Skeletal muscle cell (primary cell): ENCODE measurements at regions not wholly inside any gene's neighbourhood (a gene's known extent, or its start where the extent isn't known, plus 50 kb on each side); places are given as distances from the start of the nearest gene placed in this dataset.
"Not testable (repeated sequence)": the region's sequence is repeated elsewhere in the genome, so short reads cannot be mapped to it uniquely, and the experiment has no call there.

Source experiments
- DNase-seq: peaks from one replicate; pipeline ENCODE4 v3.0.0-alpha.2; 2010; ENCODE audit warnings: low read depth
- H3K4me3 ChIP-seq: 2 replicates; pipeline ENCODE4 v1.5.1; 2011; ENCODE audit warnings: low read depth, mild to moderate bottlenecking, control low read depth, low read length, moderate library complexity

DNA sequence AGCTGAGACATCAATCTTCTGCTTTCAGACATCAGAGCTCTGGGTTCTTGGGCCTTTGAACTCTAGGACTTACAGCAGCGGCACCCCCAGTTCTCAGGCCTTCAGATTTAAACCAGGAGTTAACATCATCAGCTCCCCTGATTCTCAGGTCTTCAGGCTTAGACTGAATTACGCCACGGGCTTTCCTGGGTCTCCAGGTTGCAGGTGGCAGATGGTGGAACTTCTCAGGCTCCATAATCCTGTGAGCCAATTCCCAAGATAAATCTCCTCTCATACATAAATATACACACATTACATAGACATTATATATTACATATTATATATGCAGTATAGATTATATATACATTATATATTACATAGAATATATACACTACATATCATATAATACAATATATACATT is 408.9 kb upstream of the AUTS2 start:
- no peak for DNase-seq

DNA sequence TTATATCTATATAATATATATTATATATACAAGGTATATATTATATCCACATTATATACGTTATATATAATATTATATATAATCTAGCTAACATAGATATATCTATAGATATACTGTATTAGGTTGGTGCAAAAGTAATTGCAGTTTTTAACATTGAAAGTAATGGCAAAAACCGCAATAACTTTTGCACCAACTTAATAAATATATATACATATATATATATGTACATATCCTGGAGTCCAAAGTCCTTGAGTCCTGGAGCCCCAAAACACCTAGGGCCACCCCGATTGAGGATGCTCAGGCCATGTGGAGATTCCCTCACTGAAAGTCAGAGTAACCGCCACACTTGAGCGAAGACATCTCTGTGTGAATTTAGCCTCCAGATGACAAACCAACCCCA is 408.2 kb upstream of the AUTS2 start:
- H3K4me3 ChIP-seq, result no peak overlapping the region
- DNase-seq, result no peak

More for the DNA sequence above, 408.9 kb upstream of the AUTS2 start:
- no peak overlapping the region for H3K4me3 ChIP-seq

DNA sequence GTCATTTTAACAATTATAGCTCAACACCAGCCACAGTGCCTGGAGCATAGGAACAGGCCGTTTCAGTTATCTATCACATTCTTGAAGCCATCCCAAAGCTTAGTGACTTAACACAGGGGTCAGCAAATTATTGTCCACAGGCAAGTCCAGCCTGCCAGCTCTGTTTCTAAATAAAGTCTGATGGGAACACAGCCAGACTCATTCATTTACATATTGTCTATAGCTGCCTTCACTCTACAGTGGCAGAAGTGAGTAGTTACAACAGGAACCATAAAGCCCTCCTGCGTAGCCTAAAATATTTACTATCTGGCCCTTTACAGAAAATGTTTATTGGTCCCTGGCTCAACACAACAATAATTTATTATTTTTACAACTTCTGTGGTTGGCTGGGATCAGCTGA is 407.5 kb upstream of the AUTS2 start:
- H3K4me3 ChIP-seq, result no peak overlapping the region
- no peak for DNase-seq

DNA sequence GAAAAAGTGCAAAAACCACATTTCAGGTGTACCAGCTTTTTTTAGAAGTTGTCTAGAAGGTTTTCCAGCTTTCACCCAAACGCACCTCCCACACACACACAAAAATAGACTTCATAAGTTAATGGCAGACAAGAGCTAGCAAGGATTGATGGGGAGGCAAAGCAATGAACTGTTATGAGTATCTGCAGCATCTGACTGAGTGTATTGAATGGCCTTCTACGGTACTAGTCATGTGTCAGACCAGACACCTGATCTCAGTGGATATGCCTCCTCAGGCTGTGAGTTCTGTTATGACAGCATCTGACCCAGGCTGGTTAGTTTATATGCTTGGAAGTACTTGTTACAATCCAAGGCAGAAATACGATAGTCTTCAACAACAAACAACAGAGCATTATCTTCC is 406.1 kb upstream of the AUTS2 start:
- DNase-seq, result no peak
- H3K4me3 ChIP-seq, result no peak overlapping the region

DNA sequence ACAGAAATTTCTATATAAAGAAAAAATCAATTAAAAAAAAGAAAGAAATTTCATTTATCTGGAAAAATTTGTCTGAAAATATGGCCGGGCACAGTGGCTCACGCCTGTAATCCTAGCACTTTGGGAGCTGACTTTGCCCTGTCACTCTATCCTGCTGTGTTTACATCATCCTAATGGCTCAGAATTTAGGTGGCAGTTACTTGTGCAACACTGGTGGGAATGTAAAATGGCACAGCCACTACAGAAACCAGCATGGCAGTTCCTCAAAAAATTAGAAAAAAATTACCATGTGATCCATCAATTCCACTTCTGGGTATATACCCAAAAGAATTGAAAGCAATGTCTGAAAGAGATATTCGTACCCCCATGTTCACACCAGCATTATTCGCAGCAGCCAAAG is 405.2 kb upstream of the AUTS2 start:
- DNase-seq, result no peak
- no peak overlapping the region for H3K4me3 ChIP-seq

DNA sequence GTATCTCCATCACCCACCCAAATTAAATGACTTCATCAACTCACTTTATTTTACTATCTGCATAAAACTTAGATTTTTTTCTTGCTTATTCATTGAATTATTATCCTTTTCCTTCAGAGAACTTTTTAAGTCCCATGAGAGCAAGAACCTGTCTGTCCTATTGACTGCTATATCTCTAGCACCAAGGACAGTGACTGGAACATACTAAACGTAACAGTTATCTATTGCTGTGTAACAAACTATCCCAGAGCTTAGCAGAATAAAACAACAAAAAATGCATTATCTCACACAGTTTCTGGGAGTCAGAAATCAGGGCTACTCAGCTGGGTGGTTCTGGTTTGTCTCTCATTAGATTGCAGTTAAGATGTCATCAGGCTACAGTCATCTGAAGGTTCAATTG is 401.7 kb upstream of the AUTS2 start:
- H3K4me3 ChIP-seq, result no peak overlapping the region
- no peak for DNase-seq

DNA sequence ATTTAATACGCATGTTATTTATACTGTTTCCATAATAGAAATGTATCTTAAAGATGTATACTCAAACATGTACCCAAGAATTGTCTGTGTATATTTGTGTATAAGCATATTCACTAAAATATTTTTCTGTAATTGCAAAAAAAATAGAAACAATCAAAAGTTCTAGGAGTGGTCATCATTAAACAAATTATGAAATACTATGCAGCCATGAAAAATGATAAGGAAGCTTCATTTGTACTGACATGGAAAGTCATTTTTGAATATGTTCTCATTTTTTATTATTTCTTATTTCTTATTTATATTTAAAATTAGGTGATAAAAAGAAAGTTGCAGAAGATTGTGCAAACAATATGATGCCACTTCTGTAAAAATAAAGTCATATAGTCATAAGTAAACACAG is 400.0 kb upstream of the AUTS2 start:
- no peak overlapping the region for H3K4me3 ChIP-seq
- DNase-seq, result no peak

DNA sequence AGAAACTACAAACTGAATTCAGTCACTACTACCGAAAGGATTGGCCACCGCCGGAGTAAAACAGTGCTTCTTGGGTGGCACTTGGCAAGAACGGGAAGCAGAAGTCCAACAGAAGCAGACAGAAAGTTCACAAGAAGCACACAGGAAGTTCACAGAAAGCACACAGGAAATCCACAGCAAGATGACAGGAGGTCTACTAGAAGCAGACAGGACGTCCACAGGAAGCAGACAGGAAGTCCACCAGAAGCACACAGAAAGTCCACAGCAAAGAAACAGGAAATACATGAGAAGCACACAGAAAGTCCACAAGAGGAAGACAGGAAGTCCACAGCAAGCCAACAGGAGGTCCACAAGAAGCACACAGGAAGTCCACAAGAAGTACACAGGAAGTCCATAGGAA is 399.2 kb upstream of the AUTS2 start:
- H3K4me3 ChIP-seq, result no peak overlapping the region
- DNase-seq, result no peak

DNA sequence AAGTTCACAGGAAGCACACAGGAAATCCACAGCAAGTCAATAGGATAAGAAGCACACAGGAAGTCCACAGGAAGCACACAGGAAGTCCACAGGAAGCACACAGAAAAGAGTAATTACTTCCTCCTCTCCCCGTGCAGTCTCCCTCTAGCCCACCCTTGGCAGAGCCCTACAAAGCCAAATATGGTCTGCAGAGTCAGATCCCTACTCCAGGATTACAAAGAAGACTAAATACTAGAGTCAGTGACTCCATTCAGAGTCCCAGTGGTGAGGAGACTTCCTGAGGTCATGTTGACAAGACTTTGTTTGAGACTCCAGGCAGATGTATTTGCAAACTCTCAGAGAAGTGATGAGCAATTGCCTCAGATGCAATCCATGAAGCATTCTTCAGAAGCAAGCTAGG is 398.6 kb upstream of the AUTS2 start:
- H3K4me3 ChIP-seq, result no peak overlapping the region
- no peak for DNase-seq

DNA sequence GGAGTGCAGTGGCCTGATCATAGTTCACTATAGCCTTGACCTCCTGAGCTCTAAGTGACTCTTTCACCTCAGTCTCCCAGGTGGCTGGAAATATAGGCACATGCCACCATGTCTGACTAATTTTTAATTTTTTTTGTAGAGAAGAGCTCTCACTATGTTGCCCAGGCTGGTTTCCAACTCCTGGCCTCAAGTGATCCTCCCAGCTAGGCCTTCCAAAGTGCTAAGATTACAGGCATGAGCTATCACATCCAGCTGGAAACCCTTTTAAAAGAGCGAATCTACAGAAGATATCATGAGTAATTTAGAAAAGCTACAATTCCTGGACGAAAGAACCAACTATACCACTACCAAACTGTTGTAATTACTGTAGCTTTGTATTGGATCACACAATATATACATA is 394.4 kb upstream of the AUTS2 start:
- no peak overlapping the region for H3K4me3 ChIP-seq
- no peak for DNase-seq

DNA sequence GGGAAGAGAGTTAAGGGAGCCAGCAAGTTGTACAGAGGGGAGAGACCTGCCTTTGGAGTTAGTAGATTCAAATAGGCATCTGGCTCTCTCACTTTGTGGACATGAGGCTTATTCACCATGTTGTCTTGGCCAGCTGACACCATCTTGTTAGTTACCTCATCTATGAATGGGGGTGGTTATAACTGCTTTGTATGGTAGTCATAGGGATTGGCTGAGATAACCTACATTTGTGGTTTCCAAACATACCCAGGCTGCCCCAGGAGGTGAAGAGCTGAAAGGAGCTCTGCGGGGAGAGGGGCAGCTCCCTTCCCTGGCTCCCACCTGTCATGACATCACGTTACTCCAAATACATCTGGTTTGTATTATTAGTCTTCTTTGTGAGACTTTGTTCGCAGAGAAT is 393.3 kb upstream of the AUTS2 start:
- no peak overlapping the region for H3K4me3 ChIP-seq
- no peak for DNase-seq

DNA sequence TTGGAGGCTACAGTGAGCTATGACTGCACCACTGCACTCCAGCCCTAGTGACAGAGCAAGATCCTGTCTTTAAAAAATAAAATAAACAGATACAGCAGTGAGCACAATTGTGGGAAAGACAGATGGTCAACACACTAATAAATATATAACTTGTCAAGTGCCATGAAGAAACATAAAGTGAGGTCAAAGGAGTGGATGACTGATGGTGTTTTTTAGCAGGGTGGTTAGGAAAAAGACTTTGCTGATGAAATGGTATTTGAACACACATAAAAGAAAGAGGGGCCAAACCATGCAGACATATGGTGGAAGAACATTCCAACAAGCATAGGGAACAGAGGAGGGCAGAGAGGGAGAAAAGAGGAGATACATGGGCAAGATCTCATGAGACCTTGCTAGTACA is 392.7 kb upstream of the AUTS2 start:
- H3K4me3 ChIP-seq, result no peak overlapping the region
- DNase-seq, result no peak

DNA sequence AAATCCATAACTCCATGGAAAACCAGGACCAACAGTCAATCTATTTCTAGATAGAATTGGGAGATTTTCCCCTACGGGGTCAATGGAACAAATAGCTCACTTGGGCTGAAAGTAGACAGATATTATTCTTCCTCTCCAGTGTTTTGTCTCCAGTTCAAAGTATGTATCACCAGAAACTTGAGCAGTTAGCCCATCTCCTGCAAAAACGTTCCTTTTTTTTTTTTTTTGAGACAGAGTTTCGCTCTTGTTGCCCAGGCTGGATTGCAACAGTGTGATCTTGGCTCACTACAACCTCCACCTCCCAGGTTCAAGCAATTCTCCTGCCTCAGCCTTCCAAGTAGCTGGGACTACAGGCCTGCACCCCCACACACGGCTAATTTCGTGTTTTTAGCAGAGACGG is 390.0 kb upstream of the AUTS2 start:
- no peak for DNase-seq
- no peak overlapping the region for H3K4me3 ChIP-seq

DNA sequence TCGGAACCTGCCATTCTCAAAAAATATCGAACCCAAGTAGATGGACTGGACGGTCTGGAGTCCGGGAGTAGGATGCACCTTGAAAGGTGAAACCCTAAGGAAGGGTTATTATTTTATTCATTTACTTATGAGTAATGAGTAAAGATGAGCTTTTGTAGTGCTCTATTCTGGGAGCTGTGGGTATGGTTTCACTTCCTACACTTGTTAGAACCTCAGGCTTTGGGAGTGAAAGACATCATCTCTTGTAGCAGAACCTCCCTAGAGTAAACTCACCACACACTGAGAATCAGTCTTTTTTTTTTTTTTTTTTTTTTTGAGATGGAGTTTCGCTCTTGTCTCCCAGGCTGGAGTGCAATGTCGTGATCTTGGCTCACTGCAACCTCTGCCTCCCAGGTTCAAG is 389.4 kb upstream of the AUTS2 start:
- no peak for DNase-seq
- H3K4me3 ChIP-seq, result no peak overlapping the region

DNA sequence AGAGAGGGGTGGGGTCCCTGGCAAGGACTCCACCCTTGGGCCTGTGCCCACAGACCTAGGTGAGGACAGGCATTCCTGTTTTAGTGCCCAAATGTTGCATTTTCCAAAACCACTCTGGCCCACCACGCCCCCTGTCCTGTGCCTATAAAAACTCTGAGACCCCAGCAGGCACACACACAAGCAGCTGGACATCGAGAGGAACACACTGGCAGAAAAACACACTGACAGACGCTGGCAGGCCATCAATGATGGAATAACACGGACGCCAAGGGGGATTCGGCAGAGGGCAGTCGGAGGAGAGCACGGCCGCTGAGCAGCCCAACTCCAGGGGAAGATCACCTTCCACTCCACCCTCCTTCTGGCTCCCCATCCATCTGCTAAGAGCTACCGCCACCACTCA is 386.9 kb upstream of the AUTS2 start:
- H3K4me3 ChIP-seq, result no peak overlapping the region
- DNase-seq, result no peak

DNA sequence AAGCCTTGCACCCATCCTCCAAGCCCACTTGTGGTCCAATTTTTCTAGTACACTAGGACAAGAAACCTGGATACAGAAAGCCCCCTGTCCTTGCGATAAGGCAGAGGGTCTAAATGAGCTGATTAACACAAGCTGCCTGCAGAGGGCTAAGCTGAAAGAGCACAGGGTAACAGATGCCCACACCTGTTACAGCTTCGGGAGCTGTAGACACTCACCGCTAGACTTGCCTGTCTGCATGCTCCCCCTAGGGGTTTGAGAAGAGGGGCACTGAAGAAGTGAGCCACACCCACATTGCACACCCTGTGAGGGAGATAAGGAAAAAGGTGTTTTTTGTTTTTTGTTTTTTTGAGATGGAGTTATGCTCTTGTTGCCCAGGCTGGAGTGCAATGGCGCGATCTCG is 386.5 kb upstream of the AUTS2 start:
- no peak for DNase-seq
- H3K4me3 ChIP-seq, result no peak overlapping the region

DNA sequence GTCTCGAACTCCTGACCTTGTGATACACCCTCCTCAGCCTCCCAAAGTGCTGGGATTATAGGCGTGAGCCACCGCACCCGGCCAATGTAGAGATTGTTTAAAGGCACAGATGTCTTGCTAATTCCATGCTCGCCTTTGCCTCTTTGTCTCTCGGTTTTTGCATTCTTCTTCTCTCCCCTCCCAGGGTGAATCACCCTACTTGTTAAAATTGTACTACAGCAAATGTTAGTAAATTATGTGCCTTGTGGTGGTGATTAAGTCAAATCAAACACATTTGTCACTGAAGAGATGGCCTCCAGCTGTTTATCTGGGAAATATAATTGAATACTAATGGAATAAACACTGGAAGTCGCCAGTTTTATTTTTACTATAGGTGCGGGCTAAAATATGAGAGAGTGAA is 384.4 kb upstream of the AUTS2 start:
- no peak overlapping the region for H3K4me3 ChIP-seq
- DNase-seq, result no peak

DNA sequence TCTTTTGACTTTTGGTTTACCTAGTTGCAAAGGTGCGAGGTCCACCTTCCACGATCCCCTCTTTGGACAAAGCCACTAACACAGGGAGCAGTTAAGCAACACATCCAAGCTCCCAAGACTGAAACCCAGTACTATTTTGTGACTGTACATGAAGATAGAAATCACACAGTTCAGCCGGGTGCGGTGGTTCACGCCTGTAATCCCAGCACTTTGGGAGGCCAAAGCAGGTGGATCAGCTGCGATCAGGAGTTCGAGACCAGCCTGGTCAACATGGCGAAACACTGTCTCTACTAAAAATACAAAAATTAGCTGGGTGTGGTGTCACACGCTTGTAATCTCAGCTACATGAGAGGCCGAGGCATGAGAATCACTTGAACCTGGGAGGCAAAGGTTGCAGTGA is 382.8 kb upstream of the AUTS2 start:
- not testable (repeated sequence) for DNase-seq, H3K4me3 ChIP-seq

DNA sequence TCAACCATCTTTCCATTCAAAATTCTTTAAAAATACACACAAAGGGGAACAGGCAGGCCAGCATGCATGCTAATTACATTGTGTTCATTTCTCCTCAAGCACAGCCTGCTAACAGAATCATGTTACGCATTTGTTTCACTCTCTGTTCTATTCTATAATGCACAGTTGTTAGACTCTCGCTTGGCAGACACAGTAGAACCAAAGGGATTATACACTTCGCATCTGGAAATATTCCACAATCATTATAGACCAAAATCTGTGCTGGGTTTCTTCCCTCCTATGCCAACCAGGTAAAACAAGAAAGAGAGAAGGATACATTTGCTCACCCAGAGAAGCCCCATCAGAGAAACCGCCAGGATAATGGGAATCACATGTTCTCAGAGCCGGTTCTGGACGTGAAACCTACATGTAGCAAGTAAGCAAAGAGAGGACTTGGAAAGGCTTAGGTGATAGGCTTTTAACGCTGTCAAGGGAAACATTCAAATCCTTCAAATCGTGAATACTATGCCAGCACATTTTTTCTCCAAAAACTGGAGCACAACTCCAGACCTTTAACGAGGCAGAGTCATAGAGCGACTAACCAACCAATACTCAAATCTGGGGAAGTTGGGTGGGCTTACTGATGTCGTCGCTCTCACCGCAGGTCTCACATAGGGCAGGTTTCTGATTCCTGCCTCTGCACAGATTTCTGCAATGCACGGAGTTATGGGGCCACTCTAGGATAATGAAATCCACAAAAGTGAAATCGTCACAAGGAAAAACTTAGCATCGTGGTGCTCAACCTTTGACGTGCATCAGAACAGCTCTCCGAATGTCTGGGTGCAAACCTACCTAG is 380.5 kb upstream of the AUTS2 start:
- DNase-seq, result no peak
- H3K4me3 ChIP-seq, result no peak overlapping the region

DNA sequence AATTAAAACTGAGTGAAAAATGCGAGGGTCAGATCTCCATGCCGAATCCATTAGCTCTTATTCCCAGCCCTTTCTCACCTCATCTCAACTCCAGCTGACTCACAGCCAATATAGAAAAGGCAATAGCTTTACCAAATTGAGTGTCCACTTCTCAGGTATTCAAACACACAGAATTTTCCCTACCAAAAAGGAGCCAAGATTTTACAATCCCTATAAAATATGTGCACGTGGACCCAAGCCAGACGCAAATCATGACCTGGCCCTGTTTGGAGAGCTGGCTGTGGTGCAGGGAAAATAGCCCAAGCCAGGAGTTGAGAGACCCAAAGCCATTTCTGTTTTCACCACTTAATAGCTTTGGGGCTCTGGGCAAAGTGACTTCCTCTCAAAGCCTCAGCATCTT is 379.7 kb upstream of the AUTS2 start:
- no peak overlapping the region for H3K4me3 ChIP-seq
- no peak for DNase-seq

DNA sequence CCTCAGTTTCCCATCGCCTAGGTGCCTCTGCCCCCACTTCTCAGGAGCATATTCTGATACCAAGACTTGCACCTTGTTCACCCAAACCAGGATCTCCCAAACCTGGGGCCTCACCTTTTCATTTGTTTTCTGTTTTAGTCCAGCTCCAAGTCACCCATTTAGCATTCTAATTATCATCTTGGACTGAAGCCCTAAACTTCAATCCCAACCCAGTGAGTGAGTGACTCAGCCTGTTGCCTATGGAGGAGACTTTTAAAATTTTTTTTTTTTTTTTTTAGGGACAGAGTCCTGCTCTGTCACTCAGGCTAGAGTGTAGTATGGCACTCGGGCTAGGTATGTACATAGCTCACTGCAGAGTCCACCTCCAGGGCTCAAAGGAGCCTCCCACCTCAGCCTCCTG is 378.9 kb upstream of the AUTS2 start:
- H3K4me3 ChIP-seq, result no peak overlapping the region
- DNase-seq, result no peak
